Activated CD4-positive, alpha-beta memory T cell treated with anti-CD3 and anti-CD28 coated beads, Interleukin-2, amount 10 ng/mL, durations not matched to agents 7 days and 5 days (primary cell): ENCODE measurements at regions not wholly inside any gene's neighbourhood (a gene's known extent, or its start where the extent isn't known, plus 50 kb on each side); places are given as distances from the start of the nearest gene placed in this dataset.
"Not testable (repeated sequence)": the region's sequence is repeated elsewhere in the genome, so short reads cannot be mapped to it uniquely, and the experiment has no call there.

Source experiments
- CTCF ChIA-PET: fragments of 350-600 bp; sonication (Branson Sonifier 250); formaldehyde crosslinking; loops from one replicate; lab custom pipeline; 2021; ENCODE audit warnings: antibody characterized with exemption, inconsistent platforms; lab: Charles Lee
- POLR2A ChIA-PET: fragments of 350-600 bp; sonication (Branson Sonifier 250); formaldehyde crosslinking; loops from one replicate; lab custom pipeline; 2021; ENCODE audit warnings: antibody characterized with exemption; lab: Charles Lee
- DNase-seq: peaks from one replicate; pipeline ENCODE4 v3.0.0-alpha.2; 2020
- H3K27ac Mint-ChIP-seq: one replicate; pipeline ENCODE4 v1.8.0; 2021; ENCODE audit warnings: mild to moderate bottlenecking, mixed read lengths
- H3K27me3 Mint-ChIP-seq: one replicate; pipeline ENCODE4 v1.8.0; 2021; ENCODE audit warnings: mixed read lengths
- H3K36me3 Mint-ChIP-seq: one replicate; pipeline ENCODE4 v1.8.0; 2021; ENCODE audit warnings: low read depth, mixed read lengths
- H3K4me1 Mint-ChIP-seq: one replicate; pipeline ENCODE4 v1.8.0; 2021; ENCODE audit warnings: mixed read lengths
- H3K4me3 Mint-ChIP-seq: one replicate; pipeline ENCODE4 v1.8.0; 2021; ENCODE audit warnings: mild to moderate bottlenecking, mixed read lengths
- H3K9me3 Mint-ChIP-seq: one replicate; pipeline ENCODE4 v1.8.0; 2021; ENCODE audit warnings: mixed read lengths

DNA sequence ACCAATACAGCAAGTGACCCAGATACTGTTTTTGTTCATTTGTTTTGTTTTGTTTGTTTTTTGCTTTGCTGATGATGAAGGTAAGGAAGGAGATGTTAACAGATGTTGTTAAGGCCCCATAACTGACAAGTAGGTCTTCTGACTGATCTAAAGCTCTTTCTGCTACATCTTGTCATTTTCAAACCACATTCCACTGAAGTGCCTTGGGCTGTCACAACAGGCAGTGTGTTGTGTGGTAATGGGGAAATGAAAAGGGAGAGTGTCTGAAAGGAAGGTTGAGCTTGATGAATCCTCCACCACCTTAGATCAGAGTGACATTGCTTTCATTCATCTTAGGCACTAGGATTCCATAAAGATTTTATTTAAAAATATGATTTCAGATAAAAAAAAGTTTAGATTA lies 479.4 kb upstream of the SYNCRIP start:
- Mint-ChIP-seq H3K9me3 (no peaks in the 10 kb centered on the region), H3K27me3 (no peaks in the 10 kb centered on the region), H3K4me1 (no peaks in the 10 kb centered on the region), H3K36me3 (no peaks in the 10 kb centered on the region), H3K27ac (no peak overlapping the region), H3K4me3 (no peak overlapping the region)
- ChIA-PET CTCF (no interaction called here), POLR2A (no interaction called here)
- DNase-seq = no peak

DNA sequence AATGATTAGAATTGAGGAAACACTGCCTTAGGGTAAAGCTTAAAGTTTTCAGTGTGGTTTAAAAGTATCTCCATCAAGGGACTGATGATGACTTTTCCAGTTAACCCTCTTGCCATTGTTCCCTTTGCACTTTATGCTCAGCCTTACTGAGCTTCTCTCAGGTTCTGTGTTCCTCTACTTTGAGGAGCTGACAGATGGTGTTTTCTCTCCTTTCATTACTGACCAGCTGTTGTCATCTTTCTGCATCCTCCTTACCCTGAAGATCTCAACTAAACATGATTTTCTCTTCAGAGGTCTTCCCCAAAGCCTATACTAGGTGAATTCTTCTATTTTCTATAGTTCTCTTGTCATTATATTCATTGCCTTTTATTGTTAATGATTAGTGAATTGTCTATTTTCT lies 475.6 kb upstream of the SYNCRIP start:
- H3K4me1 Mint-ChIP-seq = no peaks in the 10 kb centered on the region
- CTCF ChIA-PET = no interaction called here
- POLR2A ChIA-PET = no interaction called here
- no peak overlapping the region for H3K27ac Mint-ChIP-seq
- H3K27me3 Mint-ChIP-seq = no peaks in the 10 kb centered on the region
- DNase-seq = no peak
- H3K36me3 Mint-ChIP-seq = no peaks in the 10 kb centered on the region
- H3K4me3 Mint-ChIP-seq = no peak overlapping the region
- H3K9me3 Mint-ChIP-seq = no peaks in the 10 kb centered on the region

DNA sequence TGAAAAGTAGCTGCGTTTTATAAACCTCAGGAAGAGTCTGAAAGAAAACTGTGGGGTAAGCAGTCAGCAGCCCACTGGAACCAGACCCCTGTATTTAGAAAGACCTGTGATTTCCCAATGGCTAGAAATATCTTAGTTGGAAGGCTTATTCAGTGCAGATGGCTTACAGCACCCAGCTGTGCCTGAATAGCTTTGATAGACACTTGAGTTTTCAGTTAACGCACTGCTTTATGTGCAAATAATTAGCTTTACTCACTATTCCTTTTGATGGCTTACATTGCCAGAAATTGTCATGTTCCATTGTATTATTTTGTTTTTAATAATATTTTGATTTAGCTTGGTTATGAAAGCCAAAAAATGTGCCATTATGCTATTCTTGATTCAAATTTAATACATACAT lies 465.3 kb upstream of the SYNCRIP start:
- CTCF ChIA-PET = no interaction called here
- Mint-ChIP-seq H3K36me3 (no peaks in the 10 kb centered on the region), H3K4me1 (no peaks in the 10 kb centered on the region), H3K27ac (no peak overlapping the region), H3K27me3 (no peaks in the 10 kb centered on the region), H3K4me3 (no peak overlapping the region), H3K9me3 (no peaks in the 10 kb centered on the region)
- POLR2A ChIA-PET = no interaction called here
- DNase-seq = no peak

GRCh38 chr6:86087954-86088353 lies 445.3 kb upstream of the SYNCRIP start:
- no peak for DNase-seq
- Mint-ChIP-seq H3K36me3 (no peaks in the 10 kb centered on the region), H3K4me3 (no peak overlapping the region), H3K4me1 (no peaks in the 10 kb centered on the region), H3K9me3 (peaks cover 10% of the 10 kb centered on the region), H3K27me3 (no peaks in the 10 kb centered on the region), H3K27ac (no peak overlapping the region)
- CTCF ChIA-PET = no interaction called here
- POLR2A ChIA-PET = no interaction called here

- H3K4me1 Mint-ChIP-seq = no peaks in the 10 kb centered on the region
- H3K4me3 Mint-ChIP-seq = no peak overlapping the region
- DNase-seq = no peak
- H3K36me3 Mint-ChIP-seq = no peaks in the 10 kb centered on the region
- no peak overlapping the region for H3K27ac Mint-ChIP-seq
- ChIA-PET POLR2A (no interaction called here), CTCF (interaction anchor here (0.6 kb wide), 1 partner anchor 616 kb away, joined by 3 read pairs; no protein-coding TSS in a partner anchor)
- no peaks in the 10 kb centered on the region for H3K9me3 Mint-ChIP-seq
- no peaks in the 10 kb centered on the region for H3K27me3 Mint-ChIP-seq
Measured at GRCh38 chr6:86079938-86080337, 437.3 kb upstream of the SYNCRIP start.

DNA sequence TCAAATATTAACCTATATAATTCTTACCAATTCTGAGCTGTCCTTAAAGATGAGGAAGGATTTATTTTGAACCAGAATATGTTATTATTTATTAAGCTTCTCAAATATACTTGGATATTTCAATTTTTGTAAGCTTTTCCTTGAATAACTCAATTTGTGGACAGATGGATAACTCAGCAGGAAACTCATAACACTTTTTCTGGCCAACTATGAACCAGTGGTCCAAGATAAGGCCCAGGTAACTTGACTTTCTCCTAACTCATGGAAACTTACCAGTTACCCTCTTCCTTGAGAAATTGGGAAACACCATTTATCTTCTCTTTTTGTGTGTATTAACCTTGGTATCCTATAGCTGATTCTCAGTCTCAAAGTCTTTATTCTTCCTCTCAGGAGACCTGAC lies 427.5 kb upstream of the SYNCRIP start:
- Mint-ChIP-seq H3K9me3 (no peaks in the 10 kb centered on the region), H3K27me3 (no peaks in the 10 kb centered on the region), H3K36me3 (no peaks in the 10 kb centered on the region), H3K27ac (no peak overlapping the region), H3K4me3 (no peak overlapping the region), H3K4me1 (no peaks in the 10 kb centered on the region)
- DNase-seq = no peak
- POLR2A ChIA-PET = no interaction called here
- CTCF ChIA-PET = no interaction called here

DNA sequence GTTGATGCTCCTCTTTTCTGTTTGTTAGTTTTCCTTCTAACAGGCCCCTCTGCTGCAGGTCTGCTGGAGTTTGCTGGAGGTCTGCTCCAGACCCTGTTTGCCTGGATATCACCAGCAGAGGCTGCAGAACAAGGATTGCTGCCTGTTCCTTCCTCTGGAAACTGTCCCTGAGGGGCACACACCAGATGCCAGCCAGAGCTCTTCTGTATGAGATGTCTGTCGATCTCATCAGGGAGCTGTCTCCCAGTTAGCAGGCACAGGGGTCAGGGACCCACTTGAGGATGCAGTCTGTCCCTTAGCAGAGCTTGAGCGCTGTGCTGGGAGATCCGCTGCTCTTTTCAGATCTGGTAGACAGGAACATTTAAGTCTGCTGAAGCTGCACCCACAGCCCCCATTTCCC lies 422.3 kb upstream of the SYNCRIP start:
- H3K36me3 Mint-ChIP-seq, POLR2A ChIA-PET, H3K9me3 Mint-ChIP-seq, DNase-seq, H3K4me3 Mint-ChIP-seq, CTCF ChIA-PET, H3K4me1 Mint-ChIP-seq, H3K27ac Mint-ChIP-seq, H3K27me3 Mint-ChIP-seq: not testable (repeated sequence)

- H3K36me3 Mint-ChIP-seq, H3K9me3 Mint-ChIP-seq, H3K27me3 Mint-ChIP-seq, H3K4me1 Mint-ChIP-seq, CTCF ChIA-PET, H3K27ac Mint-ChIP-seq, DNase-seq, H3K4me3 Mint-ChIP-seq, POLR2A ChIA-PET: not testable (repeated sequence)
Measured at GRCh38 chr6:86057293-86057980, 414.8 kb upstream of the SYNCRIP start.

DNA sequence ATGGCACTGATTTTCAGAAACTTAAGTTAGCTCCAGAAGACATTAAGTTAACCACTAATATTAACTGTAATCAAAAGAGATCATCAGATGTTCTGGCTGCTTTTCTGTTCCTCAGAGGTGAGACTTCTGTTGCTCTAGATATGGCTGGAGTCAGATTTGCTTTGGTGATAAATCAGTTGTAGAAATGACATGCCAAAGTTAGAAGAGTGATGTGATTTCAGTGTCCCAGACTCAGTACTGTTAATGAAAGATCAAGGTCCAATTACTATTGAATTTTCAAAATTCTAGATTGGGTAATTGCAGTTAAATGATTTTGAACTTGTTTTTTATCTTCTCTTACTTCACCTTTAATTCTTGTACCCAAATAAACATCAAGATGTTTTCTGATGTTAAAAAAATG lies 402.4 kb upstream of the SYNCRIP start:
- CTCF ChIA-PET = no interaction called here
- no peaks in the 10 kb centered on the region for H3K9me3 Mint-ChIP-seq
- POLR2A ChIA-PET = no interaction called here
- no peak for DNase-seq
- no peaks in the 10 kb centered on the region for H3K4me1 Mint-ChIP-seq
- H3K27ac Mint-ChIP-seq = no peak overlapping the region
- no peak overlapping the region for H3K4me3 Mint-ChIP-seq
- H3K27me3 Mint-ChIP-seq = no peaks in the 10 kb centered on the region
- H3K36me3 Mint-ChIP-seq = no peaks in the 10 kb centered on the region

GRCh38 chr6:86042214-86042613 lies 399.5 kb upstream of the SYNCRIP start:
- CTCF ChIA-PET = no interaction called here
- no peak overlapping the region for H3K4me3 Mint-ChIP-seq
- H3K36me3 Mint-ChIP-seq = no peaks in the 10 kb centered on the region
- DNase-seq = no peak
- POLR2A ChIA-PET = no interaction called here
- no peaks in the 10 kb centered on the region for H3K4me1 Mint-ChIP-seq
- no peaks in the 10 kb centered on the region for H3K27me3 Mint-ChIP-seq
- no peak overlapping the region for H3K27ac Mint-ChIP-seq
- H3K9me3 Mint-ChIP-seq = no peaks in the 10 kb centered on the region

DNA sequence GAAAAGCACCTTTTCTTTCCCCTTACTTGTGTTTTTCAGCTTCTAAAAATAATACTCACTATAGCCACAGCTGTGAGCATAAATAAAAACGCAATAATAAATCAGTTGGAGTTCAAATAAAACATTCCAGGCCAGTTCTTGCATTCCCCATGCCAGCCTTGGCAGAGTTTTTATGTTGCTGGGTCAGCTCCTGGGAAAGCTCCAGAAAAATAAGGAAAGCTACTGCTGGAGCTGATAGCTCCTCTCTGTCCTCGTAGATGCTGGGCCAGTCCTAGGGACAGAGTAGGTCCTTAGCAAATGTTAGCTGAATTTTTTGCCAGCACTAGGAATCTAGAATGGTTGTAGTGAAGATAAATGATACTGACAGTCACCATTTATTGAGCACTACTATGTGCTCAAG lies 389.0 kb upstream of the SYNCRIP start:
- no peaks in the 10 kb centered on the region for H3K36me3 Mint-ChIP-seq
- no peak for DNase-seq
- ChIA-PET POLR2A (no interaction called here), CTCF (no interaction called here)
- H3K4me1 Mint-ChIP-seq = no peaks in the 10 kb centered on the region
- no peaks in the 10 kb centered on the region for H3K27me3 Mint-ChIP-seq
- no peak overlapping the region for H3K4me3 Mint-ChIP-seq
- H3K9me3 Mint-ChIP-seq = no peaks in the 10 kb centered on the region
- H3K27ac Mint-ChIP-seq = no peak overlapping the region

DNA sequence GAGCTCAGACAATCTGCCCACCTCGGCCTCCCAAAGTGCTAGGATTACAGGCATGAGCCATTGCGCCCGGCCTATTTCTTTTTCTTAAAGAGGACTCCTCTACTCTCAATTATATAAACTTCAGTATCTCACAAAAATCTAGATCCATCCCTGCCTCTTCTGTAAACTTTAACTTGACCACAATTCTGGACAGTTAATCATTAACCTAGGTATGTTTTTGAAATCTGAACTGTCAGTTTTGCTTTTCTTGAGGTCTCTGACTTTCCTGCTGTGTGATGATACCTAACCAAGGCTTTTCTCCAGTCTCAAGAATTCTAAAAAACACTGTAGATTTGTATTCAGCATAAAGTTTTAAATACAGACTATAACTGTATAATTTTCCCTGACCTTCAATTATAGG lies 388.2 kb upstream of the SYNCRIP start:
- no peaks in the 10 kb centered on the region for H3K27me3 Mint-ChIP-seq
- DNase-seq = no peak
- H3K27ac Mint-ChIP-seq = no peak overlapping the region
- H3K9me3 Mint-ChIP-seq = no peaks in the 10 kb centered on the region
- H3K4me1 Mint-ChIP-seq = no peaks in the 10 kb centered on the region
- no peaks in the 10 kb centered on the region for H3K36me3 Mint-ChIP-seq
- POLR2A ChIA-PET = no interaction called here
- CTCF ChIA-PET = no interaction called here
- no peak overlapping the region for H3K4me3 Mint-ChIP-seq

GRCh38 chr6:86028776-86029175 lies 386.1 kb upstream of the SYNCRIP start:
- no peaks in the 10 kb centered on the region for H3K4me1 Mint-ChIP-seq
- no peak overlapping the region for H3K4me3 Mint-ChIP-seq
- no peaks in the 10 kb centered on the region for H3K36me3 Mint-ChIP-seq
- DNase-seq = no peak
- ChIA-PET CTCF (no interaction called here), POLR2A (no interaction called here)
- H3K27ac Mint-ChIP-seq = no peak overlapping the region
- no peaks in the 10 kb centered on the region for H3K27me3 Mint-ChIP-seq
- no peaks in the 10 kb centered on the region for H3K9me3 Mint-ChIP-seq

DNA sequence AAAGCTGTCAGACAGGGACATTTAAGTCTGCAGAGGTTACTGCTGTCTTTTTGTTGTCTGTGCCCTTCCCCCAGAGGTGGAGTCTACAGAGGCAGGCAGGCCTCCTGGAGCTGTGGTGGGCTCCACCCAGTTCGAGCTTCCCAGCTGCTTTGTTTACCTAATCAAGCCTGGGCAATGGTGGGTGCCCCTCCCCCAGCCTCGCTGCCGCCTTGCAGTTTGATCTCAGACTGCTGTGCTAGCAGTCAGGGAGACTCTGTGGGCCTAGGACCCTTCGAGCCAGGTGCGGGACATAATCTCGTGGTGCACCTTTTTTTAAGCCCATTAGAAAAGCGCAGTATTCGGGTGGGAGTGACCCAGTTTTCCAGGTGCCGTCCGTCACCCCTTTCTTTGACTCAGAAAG lies 384.2 kb upstream of the SYNCRIP start:
- H3K4me3 Mint-ChIP-seq, CTCF ChIA-PET, H3K9me3 Mint-ChIP-seq: not testable (repeated sequence)

More for the DNA sequence above, 384.2 kb upstream of the SYNCRIP start:
- H3K4me1 Mint-ChIP-seq, H3K27me3 Mint-ChIP-seq, POLR2A ChIA-PET, DNase-seq, H3K27ac Mint-ChIP-seq, H3K36me3 Mint-ChIP-seq: not testable (repeated sequence)
